ENCODE measurements at regions not wholly inside any gene's neighbourhood (a gene's known extent, or its start where the extent isn't known, plus 50 kb on each side); places are given as distances from the start of the nearest gene placed in this dataset.
"Not testable (repeated sequence)": the region's sequence is repeated elsewhere in the genome, so short reads cannot be mapped to it uniquely, and the experiment has no call there.

DNA sequence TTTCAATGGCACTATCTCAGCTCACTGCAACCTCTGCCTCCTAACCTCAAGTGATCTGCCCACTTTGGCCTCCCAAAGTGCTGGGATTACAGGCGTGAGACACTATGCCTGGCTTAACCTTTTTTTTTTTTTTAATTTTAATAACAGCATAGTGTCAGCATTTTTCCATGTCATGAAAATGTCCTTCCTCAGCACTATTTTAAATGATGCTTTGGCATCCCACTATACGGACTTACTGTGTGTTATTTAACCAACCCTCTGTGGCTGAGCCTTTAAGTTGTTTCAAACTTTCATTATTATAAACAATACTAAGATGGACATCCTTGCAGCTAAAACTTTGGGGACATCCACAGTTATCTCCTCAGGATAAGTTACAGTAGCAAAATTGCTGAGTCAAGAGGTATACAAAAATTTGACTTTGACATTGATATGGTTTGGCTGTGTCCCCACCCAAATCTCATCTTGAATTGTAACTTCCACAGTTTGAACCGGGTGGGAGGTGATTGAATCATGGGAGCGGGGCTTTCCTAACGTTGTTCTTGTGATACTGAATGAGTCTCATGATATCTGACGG lies 123.8 kb upstream of the JARID2 start:
- no peak for FAIRE-seq

DNA sequence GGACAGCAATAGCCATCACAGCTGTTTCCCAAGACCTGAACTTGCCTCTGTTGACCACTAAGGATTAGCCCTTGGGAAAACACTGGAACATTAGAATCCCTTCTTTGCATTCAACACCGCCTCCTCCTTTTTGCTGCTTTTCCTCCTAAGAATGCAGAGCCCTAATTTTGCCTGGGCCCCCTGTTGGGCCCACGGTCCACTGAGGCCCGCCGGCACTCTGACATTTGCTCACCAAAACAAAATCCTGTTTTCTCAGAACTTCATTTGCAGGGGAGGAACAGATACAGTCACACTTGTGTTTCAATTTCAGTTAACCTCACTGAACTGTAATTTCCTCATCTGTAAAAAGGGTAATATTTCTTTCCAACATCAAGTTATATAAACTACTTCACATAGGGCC lies 116.0 kb upstream of the JARID2 start:
- no peak for FAIRE-seq

DNA sequence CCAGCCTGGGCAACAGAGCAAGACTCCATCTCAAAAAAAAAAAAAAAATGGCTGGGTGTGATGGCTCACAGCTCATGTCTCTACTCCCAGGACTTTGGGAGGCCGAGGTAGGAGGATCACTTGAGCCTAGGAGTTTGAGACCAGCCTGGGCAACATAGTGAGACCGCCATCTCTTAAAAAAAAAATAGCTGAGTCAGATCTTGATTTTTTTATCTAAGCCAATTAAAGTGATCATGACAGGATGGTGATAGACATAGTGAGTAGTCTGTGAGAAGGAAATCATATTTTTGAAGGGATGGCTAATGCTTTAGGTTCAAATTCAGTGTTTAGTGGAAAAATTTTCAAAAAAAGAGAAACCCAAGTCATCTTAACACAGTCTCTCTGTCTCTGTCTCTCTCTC lies 114.6 kb upstream of the JARID2 start:
- FAIRE-seq: no peak

GRCh38 chr6:15131651-15132061 lies 114.2 kb upstream of the JARID2 start:
- FAIRE-seq: no peak

DNA sequence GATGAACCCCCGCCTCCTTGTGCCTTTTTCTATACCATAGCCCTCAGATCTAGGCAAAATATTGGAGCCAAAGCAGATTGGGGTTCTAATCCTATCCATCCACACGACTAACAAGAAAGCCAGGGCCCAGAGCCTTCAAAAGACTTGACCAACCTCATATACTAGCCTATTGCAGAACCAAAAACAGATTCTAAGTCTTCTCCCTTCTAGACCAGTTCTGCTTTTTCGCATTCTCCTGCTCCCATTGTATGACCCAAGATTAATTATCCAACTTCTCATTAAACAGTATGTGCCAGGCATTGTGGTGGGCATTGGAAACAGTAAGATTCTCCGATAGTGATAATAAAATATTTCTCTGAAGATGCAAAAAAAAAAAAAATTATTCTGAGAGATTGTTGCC lies 113.7 kb upstream of the JARID2 start:
- FAIRE-seq: no peak

DNA sequence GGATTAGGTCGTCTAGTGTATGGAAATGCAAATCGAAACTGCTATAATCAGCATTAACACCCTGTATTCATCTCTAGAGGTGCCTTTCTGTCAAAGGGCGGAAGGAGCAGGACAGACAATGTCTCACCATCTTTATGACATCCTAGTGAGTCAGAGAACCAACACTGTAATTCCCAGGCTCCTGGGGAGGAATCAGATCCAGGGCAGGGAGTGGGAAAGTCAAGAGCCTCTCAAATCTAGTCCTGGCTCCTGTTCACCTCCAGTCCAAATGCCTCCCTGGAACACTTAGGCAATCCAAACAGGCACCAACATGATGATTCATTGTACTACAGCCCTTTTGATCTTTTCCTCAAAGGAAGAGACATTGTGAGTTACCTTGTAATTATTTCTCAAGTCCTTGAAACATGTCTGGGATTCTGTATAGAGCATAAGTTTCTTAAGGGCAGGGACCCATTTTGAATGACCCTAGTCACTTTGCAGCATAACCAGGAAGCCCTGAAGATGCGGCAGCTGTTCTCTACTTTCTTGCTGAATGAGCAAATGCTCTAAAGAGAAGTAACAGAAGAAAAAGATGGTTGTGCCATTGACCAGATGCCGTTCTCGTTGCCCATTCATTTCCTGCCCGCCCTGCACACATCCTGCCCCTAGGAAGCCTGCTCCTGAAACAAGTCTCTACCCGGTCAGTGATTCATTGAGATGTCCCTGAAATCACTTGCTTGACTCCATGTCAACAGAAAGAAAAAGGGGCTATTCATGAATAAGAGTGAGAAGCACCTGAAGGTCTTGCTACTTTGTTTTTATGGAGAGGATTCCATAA lies 112.8 kb upstream of the JARID2 start:
- FAIRE-seq: no peak

DNA sequence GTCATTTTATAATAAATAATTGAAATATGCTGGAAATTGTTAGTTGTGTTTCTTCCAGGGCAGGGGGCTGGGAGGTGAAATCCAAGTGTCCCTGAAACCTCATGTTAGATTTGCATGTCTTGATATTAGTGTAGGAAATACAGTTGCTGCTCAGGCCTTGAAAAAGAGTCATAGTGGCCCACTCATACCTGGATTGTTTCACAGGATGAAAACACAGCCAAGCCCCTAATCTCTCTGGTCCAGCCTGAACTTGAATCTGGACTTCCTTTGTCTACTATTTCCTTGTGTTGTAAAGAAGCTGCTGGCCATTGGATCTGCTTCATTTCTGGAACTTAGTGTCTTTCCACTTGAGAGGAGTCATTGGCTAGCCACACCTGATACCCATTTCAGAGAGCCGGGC lies 108.8 kb upstream of the JARID2 start:
- no peak for FAIRE-seq

DNA sequence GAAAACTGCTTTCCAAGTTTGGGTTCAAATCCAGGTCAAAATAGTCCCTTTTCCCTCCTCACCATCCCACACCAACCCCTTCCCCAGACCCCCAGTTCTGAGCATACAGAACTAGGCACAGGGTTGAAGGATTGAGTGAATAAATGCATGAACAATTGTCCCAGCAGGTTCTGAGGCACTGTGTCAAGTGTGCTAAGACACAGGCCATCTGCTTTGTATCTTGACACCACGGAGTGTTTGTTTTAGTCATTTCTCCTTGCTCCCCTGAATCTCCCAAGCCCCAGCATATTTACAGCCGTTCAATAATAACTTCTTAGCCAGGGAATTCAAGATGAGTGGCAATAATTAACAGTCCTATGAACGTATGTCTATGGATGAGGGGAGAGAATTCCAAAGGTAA lies 102.8 kb upstream of the JARID2 start:
- no peak for FAIRE-seq

DNA sequence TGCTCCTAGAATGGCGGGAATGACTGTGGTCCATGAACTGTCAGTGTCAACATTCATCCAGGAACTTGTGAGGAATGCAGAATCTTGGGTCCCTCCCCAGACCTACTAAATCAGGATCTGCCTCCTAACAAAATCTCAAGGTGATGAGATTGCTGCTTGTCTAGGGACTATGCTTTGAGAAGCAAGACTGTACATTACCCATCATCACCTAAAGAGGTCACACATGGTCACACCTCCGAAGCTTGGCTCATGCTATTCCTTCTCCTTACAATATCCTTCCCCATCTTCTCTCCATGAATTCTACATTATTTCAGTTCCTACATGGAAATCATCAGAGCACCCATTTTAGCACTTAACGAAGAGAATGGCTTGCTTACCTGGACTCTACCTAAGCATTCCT lies 102.3 kb upstream of the JARID2 start:
- no peak for FAIRE-seq

DNA sequence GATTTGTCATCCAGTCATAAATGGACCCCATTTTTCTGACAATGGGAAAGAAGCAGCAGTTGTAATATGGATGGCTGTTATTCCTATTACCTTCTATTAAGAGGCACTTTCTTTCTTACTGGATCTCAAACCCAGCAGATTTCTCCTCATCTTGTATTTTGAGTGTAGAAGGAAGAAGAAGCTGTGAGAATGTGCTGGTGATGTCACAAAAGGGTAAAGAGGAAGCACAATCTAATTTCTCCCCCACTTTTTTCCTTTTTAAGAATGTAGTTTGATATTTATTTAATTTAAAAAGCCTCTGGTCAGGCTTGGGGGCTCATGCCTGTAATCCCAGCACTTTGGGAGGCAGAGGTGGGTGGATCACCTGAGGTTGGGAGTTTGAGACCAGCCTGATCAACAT lies 100.0 kb upstream of the JARID2 start:
- FAIRE-seq: no peak

DNA sequence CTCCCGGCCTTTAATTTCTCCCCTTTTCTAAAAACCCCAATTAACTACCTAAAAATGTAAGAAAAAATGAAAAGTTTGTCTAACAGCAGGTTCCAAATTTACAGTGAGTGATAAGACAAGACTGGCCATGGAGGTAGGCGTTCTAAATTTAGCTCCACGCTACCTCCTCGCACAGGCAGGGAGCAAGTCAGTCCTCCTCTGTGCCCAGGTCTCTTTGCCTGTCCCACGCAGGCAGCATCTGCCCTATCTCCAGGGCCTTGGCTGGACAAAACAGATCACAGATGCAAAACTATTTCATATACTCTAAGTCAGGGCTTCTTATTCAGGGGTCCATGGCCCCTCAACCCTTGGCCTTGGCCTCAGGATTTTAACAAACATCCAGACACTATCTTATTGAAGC lies 98.0 kb upstream of the JARID2 start:
- FAIRE-seq: no peak

DNA sequence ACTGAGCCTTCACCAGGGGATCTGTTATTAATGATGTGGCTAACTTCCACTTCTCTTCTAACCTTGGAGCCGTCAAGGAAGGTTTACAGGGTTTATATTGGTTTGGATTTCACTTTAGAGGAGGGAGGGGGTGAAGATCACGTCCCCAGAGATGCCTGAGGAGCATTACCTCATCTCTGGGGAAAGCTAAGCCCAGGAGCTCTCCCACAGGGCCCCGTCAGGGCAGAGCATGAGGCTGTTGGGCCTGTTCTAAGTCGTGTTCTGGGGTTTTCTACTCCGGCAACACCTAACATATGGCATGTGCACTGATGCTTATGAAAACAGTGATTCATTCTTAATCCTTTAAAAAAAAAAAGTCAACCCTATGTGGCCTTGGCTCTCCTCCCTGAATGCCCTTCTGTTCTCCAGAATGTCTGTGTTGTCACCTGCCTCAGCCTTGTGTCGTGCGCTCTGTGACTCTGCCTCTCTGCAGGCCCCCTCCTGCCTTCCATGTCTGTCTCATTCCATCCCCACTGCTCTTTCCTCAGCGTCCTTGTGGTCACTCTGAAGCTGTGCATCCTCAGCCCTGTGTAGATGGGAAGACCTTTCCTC lies 97.4 kb upstream of the JARID2 start:
- FAIRE-seq: no peak

DNA sequence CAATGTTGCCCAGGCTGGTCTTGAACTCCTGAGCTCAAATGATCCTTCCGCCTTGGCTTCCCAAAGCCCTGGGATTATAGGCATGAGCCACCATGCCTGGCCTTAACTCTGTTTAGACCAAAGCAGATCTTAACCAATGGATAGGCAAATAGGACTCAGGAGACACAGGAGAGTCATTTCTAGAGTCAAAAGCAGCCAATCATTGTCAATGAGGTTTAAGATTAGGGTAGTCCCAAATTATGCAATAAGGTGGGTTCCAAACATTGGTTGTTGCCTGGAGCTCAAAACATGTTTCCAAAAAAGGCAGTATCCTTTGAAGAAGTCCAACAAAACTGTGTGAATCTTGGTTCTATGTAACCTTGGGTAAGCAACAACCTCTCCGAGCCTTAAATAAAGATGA lies 95.7 kb upstream of the JARID2 start:
- FAIRE-seq: no peak

DNA sequence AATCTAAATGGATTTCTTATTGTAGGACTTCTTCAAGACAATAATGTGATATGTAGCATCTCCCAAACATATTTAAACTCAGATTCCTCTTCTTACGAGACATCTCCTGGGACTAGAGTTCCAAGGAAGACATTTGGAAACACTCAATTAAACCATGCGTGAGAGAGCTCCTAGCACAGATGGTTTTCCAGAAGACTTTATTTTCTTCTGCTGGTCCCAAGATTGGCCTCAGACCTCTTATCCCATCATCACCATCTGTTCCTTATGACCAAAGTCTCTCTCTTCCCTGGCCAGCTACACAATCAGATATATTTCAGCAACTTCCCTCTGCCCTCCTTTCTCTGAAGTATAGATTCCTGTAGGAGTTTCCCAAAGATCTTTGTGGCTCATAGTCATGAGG lies 93.2 kb upstream of the JARID2 start:
- FAIRE-seq: no peak

DNA sequence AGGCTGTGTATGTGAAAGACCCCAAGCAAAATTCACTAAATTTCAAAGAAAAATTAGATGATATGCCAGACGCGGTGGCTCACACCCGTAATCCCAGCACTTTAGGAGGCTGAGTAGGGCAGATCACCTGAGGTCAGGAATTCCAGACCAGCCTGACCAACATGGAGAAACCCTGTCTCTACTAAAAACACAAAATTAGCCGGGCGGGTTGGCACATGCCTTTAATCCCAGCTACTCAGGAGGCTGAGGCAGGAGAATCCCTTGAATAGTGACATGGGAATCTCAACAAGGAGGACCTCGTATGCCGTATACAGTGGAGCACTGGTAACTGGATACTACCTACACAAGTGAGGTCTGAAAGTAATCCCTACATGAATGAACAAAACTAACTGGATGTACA lies 92.7 kb upstream of the JARID2 start:
- no peak for FAIRE-seq

GRCh38 chr6:15157479-15157878 lies 88.4 kb upstream of the JARID2 start:
- no peak for FAIRE-seq

DNA sequence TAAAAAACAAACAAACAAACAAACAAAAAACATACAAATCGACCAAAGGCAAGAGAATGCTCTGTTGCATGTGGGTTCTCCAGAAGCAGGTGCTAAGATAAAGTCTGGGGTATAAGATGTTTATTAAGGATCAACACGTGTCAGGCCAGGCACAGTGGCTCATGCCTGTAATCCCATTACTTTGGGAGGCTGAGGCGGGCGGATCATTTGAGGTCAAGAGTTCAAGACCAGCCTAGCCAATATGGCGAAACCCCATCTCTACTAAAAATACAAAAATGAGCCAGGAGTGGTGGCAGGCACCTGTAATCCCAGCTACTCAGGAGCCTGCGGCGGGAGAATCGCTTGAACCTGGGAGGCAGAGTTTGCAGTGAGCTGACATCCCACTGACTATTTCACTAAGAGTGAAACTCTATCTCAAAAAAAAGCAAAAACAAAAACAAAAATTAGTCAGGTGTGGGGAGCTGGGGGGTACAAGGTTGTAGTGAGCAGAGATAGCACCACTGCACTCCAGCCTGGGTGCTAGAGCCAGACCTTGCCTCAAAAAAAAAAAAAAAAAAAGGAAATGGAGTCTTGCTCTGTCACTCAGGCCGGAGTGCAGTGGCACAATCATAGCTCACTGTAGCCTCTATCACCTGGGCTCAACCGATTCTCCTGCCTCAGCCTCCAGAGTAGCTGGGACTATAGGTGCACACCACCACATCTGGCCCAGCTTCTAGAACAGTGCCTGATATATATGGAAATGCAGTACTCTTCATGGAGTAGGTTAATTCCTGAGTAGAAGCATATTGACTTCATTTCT lies 86.8 kb upstream of the JARID2 start:
- FAIRE-seq: no peak

DNA sequence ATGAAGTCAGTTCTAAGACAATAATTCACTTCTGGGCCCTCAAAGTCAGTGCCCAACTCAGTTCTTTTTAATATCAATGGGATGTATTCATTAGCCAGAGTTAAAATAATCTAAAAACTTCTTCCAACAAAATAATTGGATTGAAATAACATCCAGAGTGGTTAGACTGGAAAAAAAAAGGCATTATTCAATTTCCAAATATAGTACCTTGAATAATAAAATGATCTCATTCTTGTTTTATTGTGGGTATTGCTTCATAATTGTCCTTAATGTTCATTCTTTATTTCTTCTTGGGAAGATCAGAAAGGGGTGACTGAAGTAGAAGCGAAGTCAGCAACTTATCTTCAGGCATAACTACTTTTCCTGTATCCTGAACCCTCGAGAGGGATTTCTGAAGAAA lies 85.1 kb upstream of the JARID2 start:
- no peak for FAIRE-seq

DNA sequence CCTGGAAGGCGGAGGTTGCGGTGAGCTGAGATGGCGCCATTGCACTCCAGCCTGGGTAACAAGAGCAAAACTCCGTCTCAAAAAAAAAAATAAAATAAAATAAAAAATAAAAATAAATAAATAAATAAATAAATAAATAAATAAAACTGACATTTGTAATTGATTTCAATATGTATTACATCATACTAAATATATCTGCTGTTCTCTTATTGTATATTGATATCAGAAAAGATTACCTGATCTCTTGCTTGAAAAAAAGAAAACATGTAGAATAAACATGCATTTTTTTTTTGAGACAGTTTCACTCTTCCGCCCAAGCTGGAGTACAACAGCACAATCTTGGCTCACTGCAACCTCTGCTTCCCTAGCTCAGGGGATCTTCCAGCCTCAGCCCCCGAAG lies 81.0 kb upstream of the JARID2 start:
- not testable (repeated sequence) for FAIRE-seq

DNA sequence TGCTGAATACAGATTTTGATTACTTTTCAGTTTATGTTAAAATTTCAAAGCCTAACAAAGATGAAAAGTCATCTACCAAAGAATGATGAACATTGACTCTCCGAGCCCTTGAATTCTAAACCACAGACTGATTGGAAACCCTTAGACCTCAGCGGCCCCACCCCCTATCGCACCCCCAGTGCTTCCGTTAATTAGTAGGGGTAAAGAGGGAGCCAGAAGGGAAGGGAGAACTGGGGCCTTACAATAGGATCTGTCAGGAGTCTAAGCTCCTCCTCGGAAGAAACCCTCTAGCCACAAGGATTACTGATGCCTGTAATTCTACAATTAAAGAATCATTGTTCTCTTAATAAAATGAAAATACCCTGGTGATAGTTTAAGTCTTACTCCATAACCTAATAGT lies 79.7 kb upstream of the JARID2 start:
- FAIRE-seq: no peak

DNA sequence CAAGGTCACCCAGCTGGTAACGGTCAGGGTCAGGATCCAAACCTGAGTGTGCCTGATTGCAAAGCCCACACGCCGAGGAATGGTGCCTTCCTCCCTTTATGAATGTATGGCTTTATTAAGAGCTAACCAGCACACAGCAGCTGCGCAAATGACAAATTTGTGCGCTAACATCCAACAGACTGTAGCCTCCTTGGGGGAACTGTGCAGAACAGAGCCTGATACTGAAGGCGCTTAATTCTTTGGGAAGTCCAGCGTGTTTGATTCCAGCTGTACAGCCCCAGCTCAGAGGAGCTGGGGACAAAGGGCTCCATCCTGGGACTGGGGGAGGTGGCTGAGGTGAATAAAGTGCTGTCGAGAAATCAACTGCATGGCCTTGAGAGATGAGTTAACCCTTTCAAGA lies 75.7 kb upstream of the JARID2 start:
- no peak for FAIRE-seq

DNA sequence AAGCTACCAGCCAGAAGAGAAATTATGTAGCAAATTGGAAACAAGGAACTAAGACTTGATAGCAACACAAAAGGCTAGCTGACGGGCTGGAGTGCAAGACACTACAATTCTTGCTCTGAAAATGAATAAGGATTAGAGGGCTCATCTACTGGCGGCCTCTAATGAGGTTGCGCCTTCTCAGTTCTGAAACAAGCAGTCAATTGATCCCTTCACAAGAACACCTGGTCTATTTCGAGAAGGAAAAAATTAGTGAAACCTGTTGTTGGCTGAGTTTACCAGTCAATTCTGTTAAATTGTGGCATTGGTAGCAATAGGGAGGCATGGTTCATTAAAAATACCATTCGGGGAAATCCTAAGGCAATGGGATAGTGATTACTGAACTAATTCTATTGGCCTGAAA lies 74.8 kb upstream of the JARID2 start:
- FAIRE-seq: no peak

GRCh38 chr6:15176816-15177370 lies 69.0 kb upstream of the JARID2 start:
- FAIRE-seq: no peak
